H1 (cell line): ENCODE measurements at regions not wholly inside any gene's neighbourhood (a gene's known extent, or its start where the extent isn't known, plus 50 kb on each side); places are given as distances from the start of the nearest gene placed in this dataset.

Experiments
- CTCF ChIA-PET: fragments of 300-600 bp; sonication (Branson Sonifier 250); formaldehyde crosslinking; loops from one replicate; lab custom pipeline; 2021; ENCODE audit not compliant: partially characterized antibody; lab: Charles Lee
- POLR2A ChIA-PET: fragments of 300-600 bp; sonication (Branson Sonifier 250); formaldehyde crosslinking; loops from one replicate; lab custom pipeline; 2021; ENCODE audit warnings: inconsistent platforms; ENCODE audit not compliant: partially characterized antibody; lab: Charles Lee
- DNase-seq, 2 experiments: peaks; one replicate each; pipeline versions ENCODE4 v3.0.0 to v3.0.0-alpha.2; 2010 to 2022; ENCODE audit warnings: low spot score in 2 of 2, low read depth in 1 of 2, mixed read lengths in 1 of 2
- FAIRE-seq: peaks from 2 replicates; lab custom pipeline; 2011; peaks lifted over from hg19 to GRCh38; lab: Jason Lieb, UNC
- H2AFZ ChIP-seq: 2 replicates; pipeline ENCODE4 v1.8.1; 2012; ENCODE audit warnings: low read length, inconsistent platforms
- H2AK5ac ChIP-seq: 2 replicates; pipeline ENCODE4 v1.6.1; 2013; ENCODE audit warnings: low read depth, low read length
- H2BK120ac ChIP-seq: replicated peaks from 2 replicates; pipeline ENCODE3; 2013; ENCODE audit warnings: low read depth, low read length, inconsistent platforms
- H2BK12ac ChIP-seq: 2 replicates; pipeline ENCODE4 v1.6.1; 2013; ENCODE audit warnings: low read depth, low read length
- H2BK15ac ChIP-seq: 2 replicates; pipeline ENCODE4 v1.6.1; 2013; ENCODE audit warnings: low read length
- H2BK20ac ChIP-seq: 2 replicates; pipeline ENCODE4 v1.6.1; 2013; ENCODE audit warnings: low read length
- H2BK5ac ChIP-seq: 2 replicates; pipeline ENCODE4 v1.6.1; 2013; ENCODE audit warnings: low read depth, low read length
- H3K14ac ChIP-seq: 2 replicates; pipeline ENCODE4 v1.6.1; 2013; ENCODE audit warnings: inconsistent platforms; ENCODE audit not compliant: insufficient read length
- H3K18ac ChIP-seq: 2 replicates; pipeline ENCODE4 v1.6.1; 2013; ENCODE audit warnings: low read length; ENCODE audit errors: extremely low read depth
- H3K23ac ChIP-seq: 2 replicates; pipeline ENCODE4 v1.6.1; 2013; ENCODE audit warnings: inconsistent platforms; ENCODE audit not compliant: insufficient read length
- H3K23me2 ChIP-seq: 2 replicates; pipeline ENCODE4 v1.6.1; 2013; ENCODE audit warnings: low read depth, low read length
- H3K27ac ChIP-seq: 2 replicates; pipeline ENCODE4 v1.6.1; 2011; ENCODE audit warnings: low read depth, low read length, inconsistent platforms
- H3K27me3 ChIP-seq, 4 experiments: replicated peaks in 1 of 4; 1 replicate in 1 of 4; 2 replicates in 3 of 4; pipeline versions ENCODE4 v1.6.1 to v1.8.1; 2011 to 2013; ENCODE audit warnings: low read length in 3 of 4, mild to moderate bottlenecking in 3 of 4, inconsistent platforms in 2 of 4, mixed read lengths in 2 of 4, moderate library complexity in 1 of 4; ENCODE audit not compliant: control insufficient read depth in 3 of 4, insufficient read depth in 3 of 4; ENCODE audit errors: extremely low read depth in 1 of 4
- H3K36me3 ChIP-seq, 4 experiments: 2 replicates each; pipeline versions ENCODE4 v1.6.1 to v1.8.1; 2011 to 2013; ENCODE audit warnings: mild to moderate bottlenecking in 4 of 4, low read length in 3 of 4, moderate library complexity in 2 of 4, control low read depth in 1 of 4, inconsistent platforms in 1 of 4; ENCODE audit not compliant: insufficient read depth in 4 of 4, control insufficient read depth in 2 of 4
- H3K4ac ChIP-seq: replicated peaks from 2 replicates; pipeline ENCODE3; 2013; ENCODE audit warnings: low read length, low read depth, mixed read lengths, inconsistent platforms; ENCODE audit not compliant: insufficient read length
- H3K4me1 ChIP-seq, 4 experiments: replicated peaks in 1 of 4; 1 replicate in 1 of 4; 2 replicates in 3 of 4; pipeline versions ENCODE4 v1.6.1 to v1.8.1; 2011 to 2013; ENCODE audit warnings: low read length in 3 of 4, inconsistent platforms in 2 of 4, mixed read lengths in 1 of 4; ENCODE audit not compliant: insufficient read depth in 4 of 4, control insufficient read depth in 3 of 4
- H3K4me2 ChIP-seq, 2 experiments: 2 replicates each; pipeline versions ENCODE4 v1.6.1 to v1.8.1; 2011 to 2013; ENCODE audit warnings: low read depth in 2 of 2, low read length in 2 of 2, control low read depth in 1 of 2, inconsistent platforms in 1 of 2, mild to moderate bottlenecking in 1 of 2; ENCODE audit not compliant: insufficient read depth in 1 of 2
- H3K4me3 ChIP-seq, 4 experiments: fragments of 200-600, 300-600 bp in 1 of 4; sonication (generic), shearing (Covaris generic), sonication (Bioruptor Twin) in 1 of 4; 2 replicates each; pipeline versions ENCODE4 v1.5.1 to v1.8.1; 2011 to 2016; ENCODE audit warnings: low read length in 4 of 4, low read depth in 3 of 4, control low read depth in 2 of 4, inconsistent platforms in 2 of 4, mild to moderate bottlenecking in 2 of 4, mixed read lengths in 1 of 4, moderate library complexity in 1 of 4; ENCODE audit not compliant: insufficient read depth in 2 of 4; ENCODE audit errors: extremely low read depth in 1 of 4
- H3K56ac ChIP-seq: replicated peaks from 2 replicates; pipeline ENCODE3; 2013; ENCODE audit warnings: low read depth, mild to moderate bottlenecking, mixed read lengths, low read length, inconsistent platforms; ENCODE audit not compliant: insufficient read length
- H3K79me1 ChIP-seq: 2 replicates; pipeline ENCODE4 v1.6.1; 2013; ENCODE audit warnings: low read depth, low read length, control low read depth
- H3K79me2 ChIP-seq, 2 experiments: 2 replicates each; pipeline versions ENCODE4 v1.6.1 to v1.8.1; 2012 to 2013; ENCODE audit warnings: low read length in 2 of 2, mild to moderate bottlenecking in 2 of 2, inconsistent platforms in 1 of 2; ENCODE audit not compliant: insufficient read depth in 2 of 2, control insufficient read depth in 1 of 2
- H3K9ac ChIP-seq, 4 experiments: replicated peaks in 1 of 4; 1 replicate in 1 of 4; 2 replicates in 3 of 4; pipeline versions ENCODE4 v1.6.1 to v1.8.1; 2011 to 2013; ENCODE audit warnings: low read depth in 3 of 4, low read length in 3 of 4, control low read depth in 2 of 4, mild to moderate bottlenecking in 2 of 4, moderate library complexity in 2 of 4, inconsistent platforms in 1 of 4; ENCODE audit errors: extremely low read depth in 1 of 4
- H3K9me3 ChIP-seq, 2 experiments: 2 replicates each; pipeline versions ENCODE4 v1.6.1 to v1.8.1; 2012 to 2013; ENCODE audit warnings: mild to moderate bottlenecking in 2 of 2, moderate library complexity in 2 of 2, control low read depth in 1 of 2, inconsistent platforms in 1 of 2, low read depth in 1 of 2, low read length in 1 of 2, mixed read lengths in 1 of 2; ENCODE audit not compliant: insufficient read depth in 2 of 2
- H4K20me1 ChIP-seq, 2 experiments: replicated peaks in 1 of 2; 2 replicates each; pipeline versions ENCODE3 to v1.8.1; 2011 to 2013; ENCODE audit warnings: inconsistent platforms in 2 of 2, low read length in 2 of 2, mild to moderate bottlenecking in 1 of 2; ENCODE audit not compliant: insufficient read depth in 2 of 2, control insufficient read depth in 1 of 2
- H4K5ac ChIP-seq: 2 replicates; pipeline ENCODE4 v1.6.1; 2013; ENCODE audit warnings: low read length, low read depth, mixed read lengths, inconsistent platforms; ENCODE audit not compliant: insufficient read length
- H4K8ac ChIP-seq: 2 replicates; pipeline ENCODE4 v1.8.0; 2013; ENCODE audit warnings: mild to moderate bottlenecking, moderate library complexity, low read length, inconsistent platforms; ENCODE audit not compliant: insufficient read depth; ENCODE audit errors: extremely low read depth
- H4K91ac ChIP-seq: replicated peaks from 2 replicates; pipeline ENCODE3; 2013; ENCODE audit warnings: low read length, mixed read lengths, inconsistent platforms; ENCODE audit not compliant: insufficient read length
- CBX5 ChIP-seq: fragments of 300-800, 300-1000 bp; sonication (generic); IDR thresholded peaks from 2 replicates; pipeline ENCODE4 v1.7.1; 2016; ENCODE audit warnings: antibody characterized with exemption, low read length, low read depth
- CHD1 ChIP-seq: IDR thresholded peaks from 2 replicates; pipeline ENCODE4 v1.6.1; 2012; ENCODE audit warnings: low read depth, low read length, improper control_type of control experiment
- CREB1 ChIP-seq: IDR thresholded peaks from 2 replicates; pipeline ENCODE4 v1.6.1; 2012; ENCODE audit warnings: inconsistent platforms
- EGR1 ChIP-seq: IDR thresholded peaks from 2 replicates; pipeline ENCODE4 v1.6.1; 2011; ENCODE audit warnings: low read depth, low read length, borderline replicate concordance
- HDAC2 ChIP-seq, 2 experiments: fragments of 300-600 bp in 1 of 2; sonication (generic) in 1 of 2; IDR thresholded peaks; 2 replicates each; pipeline ENCODE4 v1.6.1; 2011 to 2012; ENCODE audit warnings: low read depth in 2 of 2, low read length in 2 of 2, mild to moderate bottlenecking in 2 of 2, moderate library complexity in 2 of 2, borderline replicate concordance in 1 of 2, inconsistent platforms in 1 of 2
- HDAC6 ChIP-seq: IDR thresholded peaks from one replicate; pipeline ENCODE4 v1.7.1; 2012; ENCODE audit warnings: low read depth, mild to moderate bottlenecking, inconsistent platforms, low read length, moderate library complexity
- KDM5A ChIP-seq: fragments of 200-600 bp; IDR thresholded peaks from 2 replicates; pipeline ENCODE4 v1.7.1; 2012; ENCODE audit warnings: mild to moderate bottlenecking, low read length, inconsistent platforms, mixed read lengths
- POLR2A ChIP-seq, 2 experiments: IDR thresholded peaks; 1 replicate in 1 of 2; 2 replicates in 1 of 2; pipeline ENCODE4 v1.6.1; 2011; ENCODE audit warnings: low read depth in 2 of 2, low read length in 2 of 2, mild to moderate bottlenecking in 2 of 2; ENCODE audit errors: control extremely low read depth in 1 of 2
- RXRA ChIP-seq: IDR thresholded peaks from 2 replicates; pipeline ENCODE4 v1.6.1; 2011; ENCODE audit warnings: low read depth, mild to moderate bottlenecking, low read length, moderate library complexity; ENCODE audit not compliant: insufficient read depth
- TBP ChIP-seq: IDR thresholded peaks from 2 replicates; pipeline ENCODE4 v1.6.1; 2011; ENCODE audit warnings: low read depth, low read length, improper control_type of control experiment
- TEAD4 ChIP-seq: IDR thresholded peaks from 2 replicates; pipeline ENCODE4 v1.6.1; 2012; ENCODE audit warnings: low read depth, low read length, inconsistent platforms, mixed read lengths
- WGBS, 2 experiments: shearing (Covaris generic) in 1 of 2; methylation state at CpG; one replicate each; pipeline versions ENCODE4 v1.1.6 to v1.1.7; 2013 to 2015; ENCODE audit warnings: low lambda C conversion rate in 2 of 2, mixed read lengths in 2 of 2, inconsistent platforms in 1 of 2, low coverage in 1 of 2, missing lambda C conversion rate in 1 of 2; ENCODE audit not compliant: insufficient replicate concordance in 2 of 2, insufficient coverage in 1 of 2, insufficient read length in 1 of 2; ENCODE audit errors: extremely low coverage in 1 of 2, missing lambda C conversion rate in 1 of 2; 5-methylcytosine and 5-hydroxymethylcytosine counted together
- TF ChIP-seq, protein P1 (sequence below), 3 experiments: IDR thresholded peaks; 1 replicate in 2 of 3; 2 replicates in 1 of 3; pipeline versions ENCODE4 v1.5.1 to v1.6.1; 2011; ENCODE audit warnings: low read length in 3 of 3, mild to moderate bottlenecking in 3 of 3, inconsistent platforms in 2 of 3, low read depth in 1 of 3, moderate library complexity in 1 of 3; ENCODE audit not compliant: insufficient read depth in 1 of 3; ENCODE audit errors: control extremely low read depth in 1 of 3
- TF ChIP-seq, protein P2 (sequence below): IDR thresholded peaks from 2 replicates; pipeline ENCODE4 v1.6.1; 2012; ENCODE audit warnings: inconsistent platforms

DNA sequence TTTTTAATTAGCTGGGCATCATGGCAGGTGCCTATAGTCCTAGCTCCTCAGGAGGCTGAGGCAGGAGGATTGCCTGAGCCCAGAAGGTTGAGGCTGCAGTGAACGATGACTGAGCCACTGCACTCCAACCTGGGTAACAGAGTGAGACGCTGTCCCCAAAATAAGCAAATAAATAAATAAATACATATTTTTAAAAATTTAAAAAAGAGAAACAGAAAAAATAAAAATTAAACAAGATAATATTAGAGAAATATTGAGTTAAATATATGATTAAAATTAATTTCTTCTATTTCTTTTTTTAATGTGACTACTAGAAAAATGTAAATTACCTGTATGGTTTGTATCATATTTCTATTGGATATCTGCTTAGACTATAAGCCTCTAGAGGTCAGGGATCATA, 59.3 kb upstream of the ATP1A1 start:
- no peaks in the 10 kb centered on the region for H3K23me2 ChIP-seq
- no peak overlapping the region for H2AK5ac ChIP-seq
- H3K79me1 ChIP-seq: no peaks in the 10 kb centered on the region
- no peaks in the 10 kb centered on the region for H3K9me3 ChIP-seq
- WGBS, 2 experiments: 93% methylated on average over 2 of the region's 2 CpGs; no CpG with 5 or more reads in 1 of the 2 experiments
- FAIRE-seq (no peak), DNase-seq (no peak)
- no peaks in the 10 kb centered on the region for H3K36me3 ChIP-seq
- no peak overlapping the region for H2BK5ac ChIP-seq
- H3K79me2 ChIP-seq: no peaks in the 10 kb centered on the region
- H2BK15ac ChIP-seq: no peak overlapping the region
- H2BK20ac ChIP-seq: no peak overlapping the region
- H3K4me2 ChIP-seq: no peak overlapping the region
- no peaks in the 10 kb centered on the region for H4K20me1 ChIP-seq
- H2AFZ ChIP-seq: no peak overlapping the region
- no peak overlapping the region for H3K56ac ChIP-seq
- no peak overlapping the region for H3K4ac ChIP-seq
- H3K14ac ChIP-seq: no peak overlapping the region
- H3K9ac ChIP-seq: no peak overlapping the region
- no peak overlapping the region for H3K27ac ChIP-seq
- no peak overlapping the region for H3K23ac ChIP-seq
- no peak overlapping the region for H3K18ac ChIP-seq
- POLR2A ChIA-PET: no interaction called here
- H4K5ac ChIP-seq: no peak overlapping the region
- H3K27me3 ChIP-seq: no peaks in the 10 kb centered on the region
- H4K91ac ChIP-seq: no peak overlapping the region
- no peak overlapping the region for H4K8ac ChIP-seq
- CTCF ChIA-PET: interaction anchor here (1.0 to 1.2 kb wide), 2 partner anchors 11 to 95 kb away, joined by 3 read pairs; no protein-coding TSS in a partner anchor
- H3K4me3 ChIP-seq: no peak overlapping the region
- H2BK12ac ChIP-seq: no peak overlapping the region
- peaks cover 3 to 10% (median 8%) of the 10 kb centered on the region in 4 experiments for H3K4me1 ChIP-seq
- no peak overlapping the region for H2BK120ac ChIP-seq
- TF ChIP-seq RXRA (no peak), CHD1 (no peak), KDM5A (no peak), TBP (no peak), HDAC2 (IDR thresholded peaks at IDR 0.05; ENCODE audit: borderline replicate concordance in 1 of 2, low read depth in 2 of 2, low read length in 2 of 2) (no peak), EGR1 (no peak), TEAD4 (no peak), CREB1 (no peak), CBX5 (no peak), POLR2A (IDR thresholded peaks at IDR 0.05; ENCODE audit: control extremely low read depth in 1 of 2, low read depth in 2 of 2, low read length in 2 of 2) (no peak), HDAC6 (no peak)
- TF ChIP-seq, protein P1, sequence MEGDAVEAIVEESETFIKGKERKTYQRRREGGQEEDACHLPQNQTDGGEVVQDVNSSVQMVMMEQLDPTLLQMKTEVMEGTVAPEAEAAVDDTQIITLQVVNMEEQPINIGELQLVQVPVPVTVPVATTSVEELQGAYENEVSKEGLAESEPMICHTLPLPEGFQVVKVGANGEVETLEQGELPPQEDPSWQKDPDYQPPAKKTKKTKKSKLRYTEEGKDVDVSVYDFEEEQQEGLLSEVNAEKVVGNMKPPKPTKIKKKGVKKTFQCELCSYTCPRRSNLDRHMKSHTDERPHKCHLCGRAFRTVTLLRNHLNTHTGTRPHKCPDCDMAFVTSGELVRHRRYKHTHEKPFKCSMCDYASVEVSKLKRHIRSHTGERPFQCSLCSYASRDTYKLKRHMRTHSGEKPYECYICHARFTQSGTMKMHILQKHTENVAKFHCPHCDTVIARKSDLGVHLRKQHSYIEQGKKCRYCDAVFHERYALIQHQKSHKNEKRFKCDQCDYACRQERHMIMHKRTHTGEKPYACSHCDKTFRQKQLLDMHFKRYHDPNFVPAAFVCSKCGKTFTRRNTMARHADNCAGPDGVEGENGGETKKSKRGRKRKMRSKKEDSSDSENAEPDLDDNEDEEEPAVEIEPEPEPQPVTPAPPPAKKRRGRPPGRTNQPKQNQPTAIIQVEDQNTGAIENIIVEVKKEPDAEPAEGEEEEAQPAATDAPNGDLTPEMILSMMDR (IDR thresholded peaks at IDR 0.05; ENCODE audit: control extremely low read depth in 1 of 3, insufficient read depth in 1 of 3, low read depth in 1 of 3, low read length in 3 of 3): no peak
- TF ChIP-seq, protein P2, sequence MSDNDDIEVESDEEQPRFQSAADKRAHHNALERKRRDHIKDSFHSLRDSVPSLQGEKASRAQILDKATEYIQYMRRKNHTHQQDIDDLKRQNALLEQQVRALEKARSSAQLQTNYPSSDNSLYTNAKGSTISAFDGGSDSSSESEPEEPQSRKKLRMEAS: no peak
